H9 (cell line): ENCODE measurements at regions not wholly inside any gene's neighbourhood (a gene's known extent, or its start where the extent isn't known, plus 50 kb on each side); places are given as distances from the start of the nearest gene placed in this dataset.

ENCODE experiments used
- DNase-seq: peaks from one replicate; pipeline ENCODE4 v3.0.0-alpha.2; 2017
- H2AFZ ChIP-seq: one replicate; pipeline ENCODE4 v1.6.1; 2013; ENCODE audit warnings: mild to moderate bottlenecking, low read length, control low read depth, moderate library complexity
- H2AK5ac ChIP-seq: 2 replicates; pipeline ENCODE4 v1.6.1; 2013; ENCODE audit warnings: low read length, control low read depth, mixed read lengths; ENCODE audit not compliant: insufficient read length
- H2BK120ac ChIP-seq: one replicate; pipeline ENCODE4 v1.6.1; 2013; ENCODE audit warnings: low read depth, mild to moderate bottlenecking, low read length, control low read depth, inconsistent platforms; ENCODE audit not compliant: poor library complexity, severe bottlenecking
- H2BK12ac ChIP-seq: 2 replicates; pipeline ENCODE4 v1.6.1; 2013; ENCODE audit warnings: low read length, control low read depth, mixed read lengths, low read depth; ENCODE audit not compliant: insufficient read length
- H2BK15ac ChIP-seq: 2 replicates; pipeline ENCODE4 v1.6.1; 2013; ENCODE audit warnings: low read depth, low read length, control low read depth
- H2BK20ac ChIP-seq: one replicate; pipeline ENCODE4 v1.6.1; 2013; ENCODE audit warnings: low read depth, mild to moderate bottlenecking, low read length, control low read depth, inconsistent platforms; ENCODE audit not compliant: poor library complexity, severe bottlenecking
- H2BK5ac ChIP-seq: 2 replicates; pipeline ENCODE4 v1.6.1; 2013; ENCODE audit warnings: low read length, control low read depth, mixed read lengths; ENCODE audit not compliant: insufficient read length
- H3K14ac ChIP-seq: 2 replicates; pipeline ENCODE4 v1.6.1; 2013; ENCODE audit warnings: low read length, control low read depth; ENCODE audit not compliant: insufficient read depth
- H3K18ac ChIP-seq: 2 replicates; pipeline ENCODE4 v1.6.1; 2013; ENCODE audit warnings: low read depth, mild to moderate bottlenecking, mixed read lengths, low read length, control low read depth; ENCODE audit not compliant: insufficient read length
- H3K23ac ChIP-seq: 2 replicates; pipeline ENCODE4 v1.6.1; 2013; ENCODE audit warnings: low read length, control low read depth, mixed read lengths, low read depth; ENCODE audit not compliant: insufficient read length
- H3K23me2 ChIP-seq: 2 replicates; pipeline ENCODE4 v1.6.1; 2013; ENCODE audit warnings: low read depth, mild to moderate bottlenecking, mixed read lengths, low read length, control low read depth; ENCODE audit not compliant: insufficient read length, poor library complexity, severe bottlenecking
- H3K27ac ChIP-seq: 2 replicates; pipeline ENCODE4 v1.5.1; 2013; ENCODE audit warnings: low read length, control low read depth, mixed read lengths, low read depth; ENCODE audit not compliant: insufficient read length
- H3K27me3 ChIP-seq: 2 replicates; pipeline ENCODE4 v1.6.1; 2013; ENCODE audit warnings: low read length, control low read depth, inconsistent platforms; ENCODE audit not compliant: insufficient read depth
- H3K4ac ChIP-seq: 2 replicates; pipeline ENCODE4 v1.6.1; 2013; ENCODE audit warnings: low read depth, mild to moderate bottlenecking, control low read depth, inconsistent platforms, low read length, moderate library complexity
- H3K4me1 ChIP-seq: 2 replicates; pipeline ENCODE4 v1.6.1; 2013; ENCODE audit warnings: low read length, control low read depth, inconsistent platforms; ENCODE audit not compliant: insufficient read depth
- H3K4me2 ChIP-seq: 2 replicates; pipeline ENCODE4 v1.6.1; 2013; ENCODE audit warnings: low read length, control low read depth, mixed read lengths; ENCODE audit not compliant: insufficient read length, insufficient read depth
- H3K56ac ChIP-seq: 2 replicates; pipeline ENCODE4 v1.6.1; 2013; ENCODE audit warnings: low read depth, mild to moderate bottlenecking, mixed read lengths, low read length, control low read depth; ENCODE audit not compliant: insufficient read length
- H3K79me1 ChIP-seq: 2 replicates; pipeline ENCODE4 v1.6.1; 2013; ENCODE audit warnings: low read depth, mild to moderate bottlenecking, moderate library complexity, low read length, control low read depth, inconsistent platforms; ENCODE audit not compliant: insufficient read depth, poor library complexity, severe bottlenecking
- H3K79me2 ChIP-seq: 2 replicates; pipeline ENCODE4 v1.6.1; 2013; ENCODE audit warnings: low read length, control low read depth, inconsistent platforms; ENCODE audit not compliant: insufficient read depth
- H3K9ac ChIP-seq: 2 replicates; pipeline ENCODE4 v1.6.1; 2013; ENCODE audit warnings: low read length, control low read depth, mixed read lengths; ENCODE audit not compliant: insufficient read length; ENCODE audit errors: extremely low read depth
- H3K9me3 ChIP-seq: one replicate; pipeline ENCODE4 v1.6.1; 2013; ENCODE audit warnings: low read depth, low read length, inconsistent platforms; ENCODE audit not compliant: control insufficient read depth
- H3T11ph ChIP-seq: one replicate; pipeline ENCODE4 v1.6.1; 2013; ENCODE audit warnings: mild to moderate bottlenecking, low read length, control low read depth, inconsistent platforms
- H4K20me1 ChIP-seq: one replicate; pipeline ENCODE4 v1.6.1; 2013; ENCODE audit not compliant: control insufficient read depth, insufficient read length, insufficient read depth
- H4K5ac ChIP-seq: 2 replicates; pipeline ENCODE4 v1.6.1; 2013; ENCODE audit warnings: low read depth, mild to moderate bottlenecking, mixed read lengths, low read length, control low read depth; ENCODE audit not compliant: insufficient read length
- H4K8ac ChIP-seq: replicated peaks from 2 replicates; pipeline ENCODE4 v1.6.1; 2013; ENCODE audit warnings: low read length, control low read depth, mixed read lengths, low read depth; ENCODE audit not compliant: insufficient read length
- H4K91ac ChIP-seq: 2 replicates; pipeline ENCODE4 v1.6.1; 2013; ENCODE audit warnings: low read depth, mild to moderate bottlenecking, moderate library complexity, mixed read lengths, low read length, control low read depth; ENCODE audit not compliant: insufficient read length
- H3K27ac Mint-ChIP-seq, 3 experiments: 2 replicates in 2 of 3; 3 replicates in 1 of 3; pipeline ENCODE4 v1.8.0; 2020 to 2021; ENCODE audit warnings: mixed read lengths in 3 of 3, mild to moderate bottlenecking in 1 of 3, moderate library complexity in 1 of 3
- H3K27me3 Mint-ChIP-seq: 2 replicates; pipeline ENCODE4 v1.8.0; 2021; ENCODE audit warnings: low read depth, mild to moderate bottlenecking, moderate library complexity, mixed read lengths
- H3K36me3 Mint-ChIP-seq, 3 experiments: 2 replicates in 2 of 3; 3 replicates in 1 of 3; pipeline ENCODE4 v1.8.0; 2020 to 2021; ENCODE audit warnings: low read depth in 3 of 3, mixed read lengths in 3 of 3; ENCODE audit not compliant: insufficient read depth in 1 of 3
- H3K4me1 Mint-ChIP-seq, 2 experiments: 2 replicates each; pipeline ENCODE4 v1.8.0; 2020; ENCODE audit warnings: mixed read lengths in 2 of 2
- H3K4me3 Mint-ChIP-seq, 2 experiments: 2 replicates in 1 of 2; 3 replicates in 1 of 2; pipeline ENCODE4 v1.8.0; 2020 to 2021; ENCODE audit warnings: mild to moderate bottlenecking in 2 of 2, mixed read lengths in 2 of 2, moderate library complexity in 1 of 2
- H3K9me3 Mint-ChIP-seq, 2 experiments: 2 replicates in 1 of 2; 3 replicates in 1 of 2; pipeline ENCODE4 v1.8.0; 2020; ENCODE audit warnings: mild to moderate bottlenecking in 2 of 2, mixed read lengths in 2 of 2, moderate library complexity in 1 of 2
- WGBS: extraction: QIAGEN DNeasy Blood & Tissue Kit; methylation state at CpG from one replicate; pipeline ENCODE4 v1.1.7; 2013; ENCODE audit warnings: missing lambda C conversion rate, low lambda C conversion rate, mixed read lengths; ENCODE audit not compliant: insufficient read length; ENCODE audit errors: extremely low coverage; 5-methylcytosine and 5-hydroxymethylcytosine counted together
- TF ChIP-seq, protein P1 (sequence below): fragments of 200-600 bp; sonication (generic); conservative IDR thresholded peaks from 3 replicates; pipeline ENCODE4 v1.8.0; 2021; ENCODE audit warnings: antibody characterized with exemption, mild to moderate bottlenecking

DNA sequence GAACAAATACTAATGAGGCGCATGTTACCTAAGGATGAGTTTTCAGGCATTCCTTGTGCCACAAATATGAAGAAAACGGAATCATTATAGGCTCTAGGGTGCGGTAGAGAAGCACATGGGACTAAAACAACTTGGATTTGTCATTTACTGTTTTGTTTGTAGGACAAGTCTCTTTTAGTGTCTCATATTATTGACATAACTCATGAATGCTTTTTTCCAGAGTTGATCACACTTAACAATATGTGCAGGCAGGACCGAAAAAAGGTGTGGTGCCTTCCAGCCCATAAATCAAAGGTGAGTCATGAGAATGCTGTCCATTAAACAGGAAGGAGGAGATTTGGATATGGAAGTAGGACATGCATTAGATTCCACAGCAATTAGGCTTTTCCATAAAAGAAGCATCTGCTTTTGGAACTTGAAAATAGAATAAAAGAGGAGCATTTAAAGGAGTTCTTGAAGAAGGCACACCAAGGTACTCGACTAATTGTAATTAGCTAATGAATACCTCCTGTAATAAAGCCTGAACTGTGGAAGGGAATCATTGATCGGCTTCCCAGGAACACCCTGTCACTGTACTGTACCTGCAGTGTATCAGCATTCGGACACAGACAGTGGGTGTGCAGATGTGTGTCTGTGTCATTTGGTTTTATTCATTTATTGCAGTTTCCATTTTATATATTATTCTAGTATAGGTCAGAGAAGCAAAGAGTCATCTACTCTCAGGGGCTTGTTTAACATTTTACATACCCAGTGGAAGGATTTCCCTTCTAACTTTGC lies 119.7 kb upstream of the KLF14 start:
- no peak overlapping the region for H3K14ac ChIP-seq
- H2AK5ac ChIP-seq, result no peak overlapping the region
- no peak overlapping the region for H3K18ac ChIP-seq
- no peak overlapping the region for H3K4me2 ChIP-seq
- no peak overlapping the region for H3T11ph ChIP-seq
- H3K79me2 ChIP-seq, result no peaks in the 10 kb centered on the region
- no peaks in the 10 kb centered on the region; the same call in none of the 2 replicates for H3K27me3 Mint-ChIP-seq
- no peak overlapping the region for H4K5ac ChIP-seq
- DNase-seq, result no peak
- no peak overlapping the region for H2BK20ac ChIP-seq
- no peak overlapping the region for H3K4me3 Mint-ChIP-seq
- no peak overlapping the region for H2BK15ac ChIP-seq
- peaks cover 0 to 10% (median 1%) of the 10 kb centered on the region in 3 experiments; a peak in 3 of 7 replicates for H3K36me3 Mint-ChIP-seq
- no peak overlapping the region for H3K27ac Mint-ChIP-seq
- no peaks in the 10 kb centered on the region for H4K20me1 ChIP-seq
- H3K23ac ChIP-seq, result no peak overlapping the region
- no peaks in the 10 kb centered on the region for H3K23me2 ChIP-seq
- H3K4me1 ChIP-seq, result no peaks in the 10 kb centered on the region
- no peak overlapping the region for H3K9ac ChIP-seq
- H3K9me3 ChIP-seq, result no peaks in the 10 kb centered on the region
- H2BK5ac ChIP-seq, result no peak overlapping the region
- H4K91ac ChIP-seq, result no peak overlapping the region
- no peak overlapping the region for H2AFZ ChIP-seq
- H3K56ac ChIP-seq, result no peak overlapping the region
- no peaks in the 10 kb centered on the region for H3K27me3 ChIP-seq
- H3K4ac ChIP-seq, result no peak overlapping the region
- WGBS, result no CpG with 5 or more reads among the region's 7 CpGs
- no peak overlapping the region for H2BK12ac ChIP-seq
- H2BK120ac ChIP-seq, result no peak overlapping the region
- H3K9me3 Mint-ChIP-seq, result peaks cover 18 to 21% of the 10 kb centered on the region in 2 experiments
- H3K27ac ChIP-seq, result no peak overlapping the region
- H3K79me1 ChIP-seq, result no peaks in the 10 kb centered on the region
- TF ChIP-seq, protein P1, sequence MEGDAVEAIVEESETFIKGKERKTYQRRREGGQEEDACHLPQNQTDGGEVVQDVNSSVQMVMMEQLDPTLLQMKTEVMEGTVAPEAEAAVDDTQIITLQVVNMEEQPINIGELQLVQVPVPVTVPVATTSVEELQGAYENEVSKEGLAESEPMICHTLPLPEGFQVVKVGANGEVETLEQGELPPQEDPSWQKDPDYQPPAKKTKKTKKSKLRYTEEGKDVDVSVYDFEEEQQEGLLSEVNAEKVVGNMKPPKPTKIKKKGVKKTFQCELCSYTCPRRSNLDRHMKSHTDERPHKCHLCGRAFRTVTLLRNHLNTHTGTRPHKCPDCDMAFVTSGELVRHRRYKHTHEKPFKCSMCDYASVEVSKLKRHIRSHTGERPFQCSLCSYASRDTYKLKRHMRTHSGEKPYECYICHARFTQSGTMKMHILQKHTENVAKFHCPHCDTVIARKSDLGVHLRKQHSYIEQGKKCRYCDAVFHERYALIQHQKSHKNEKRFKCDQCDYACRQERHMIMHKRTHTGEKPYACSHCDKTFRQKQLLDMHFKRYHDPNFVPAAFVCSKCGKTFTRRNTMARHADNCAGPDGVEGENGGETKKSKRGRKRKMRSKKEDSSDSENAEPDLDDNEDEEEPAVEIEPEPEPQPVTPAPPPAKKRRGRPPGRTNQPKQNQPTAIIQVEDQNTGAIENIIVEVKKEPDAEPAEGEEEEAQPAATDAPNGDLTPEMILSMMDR, result no peak
- no peaks in the 10 kb centered on the region for H3K4me1 Mint-ChIP-seq
- H4K8ac ChIP-seq, result no peak overlapping the region
